ENCODE measurements at regions not wholly inside any gene's neighbourhood (a gene's known extent, or its start where the extent isn't known, plus 50 kb on each side); places are given as distances from the start of the nearest gene placed in this dataset.

GRCh38 chr7:41910940-41911600, 208.2 kb upstream of the INHBA start:
- Mint-ChIP-seq H3K4me1 (ENCODE audit: low read depth) (peaks cover 10% of the 10 kb centered on the region), H3K9me3 (peaks cover 0 to 4% of the 10 kb centered on the region in 2 donors), H3K27ac (no peak overlapping the region), H3K27me3 (ENCODE audit: low read depth) (peaks cover 41% of the 10 kb centered on the region), H3K4me3 (no peak overlapping the region), H3K36me3 (ENCODE audit: insufficient read depth in 2 of 2) (peaks cover 0 to 2% of the 10 kb centered on the region in 2 donors)
- DNase-seq (no peak), ATAC-seq (replicated peaks in 1 of 2) (no peak)

DNA sequence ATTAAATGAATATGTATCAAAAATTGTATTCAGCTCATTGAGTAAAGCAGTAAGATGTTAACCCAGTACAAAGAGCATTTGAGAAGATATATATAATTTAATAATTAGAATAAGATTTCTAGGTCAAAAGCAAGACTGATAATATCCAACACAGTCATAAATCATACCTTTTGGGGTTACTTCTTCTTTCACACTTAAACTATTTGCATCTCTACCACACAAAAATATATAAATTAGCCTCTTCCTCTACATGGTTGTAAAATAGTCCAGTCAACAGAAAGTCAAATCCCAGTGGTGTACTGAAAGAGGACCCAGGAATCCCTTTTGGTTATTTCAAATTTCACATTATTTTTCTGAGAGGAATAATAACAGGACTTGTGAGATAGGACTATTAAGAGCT, 204.6 kb upstream of the INHBA start:
- DNase-seq (no peak), ATAC-seq (replicated peaks in 1 of 2) (no peak)
- Mint-ChIP-seq H3K4me1 (ENCODE audit: low read depth) (peaks cover 10% of the 10 kb centered on the region), H3K27ac (no peak overlapping the region), H3K9me3 (peaks cover 2 to 6% of the 10 kb centered on the region in 2 donors), H3K36me3 (ENCODE audit: insufficient read depth in 2 of 2) (peaks cover 4% of the 10 kb centered on the region in 2 donors), H3K4me3 (no peak overlapping the region), H3K27me3 (ENCODE audit: low read depth) (peaks cover 32% of the 10 kb centered on the region)

DNA sequence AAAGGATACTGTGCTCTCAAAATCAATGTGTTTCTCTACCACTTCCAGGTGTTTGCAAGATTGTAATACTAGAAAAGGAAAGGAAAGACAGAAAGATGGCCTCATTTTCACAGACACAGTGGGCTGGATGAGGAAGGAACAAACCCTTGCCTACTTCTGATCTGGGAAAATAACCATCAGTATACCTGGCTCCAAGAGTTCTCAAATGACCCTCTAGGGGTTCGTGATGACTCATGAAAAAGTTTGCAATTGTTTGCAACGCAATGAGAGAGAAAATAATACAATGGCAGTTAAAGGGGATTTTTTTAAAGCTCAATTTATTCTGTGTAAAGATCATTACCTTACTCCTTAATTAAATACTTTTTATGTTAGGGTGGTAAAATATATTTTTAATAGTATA, 197.6 kb upstream of the INHBA start:
- Mint-ChIP-seq H3K27me3 (ENCODE audit: low read depth) (peaks cover 48% of the 10 kb centered on the region), H3K4me3 (no peak overlapping the region), H3K27ac (no peak overlapping the region), H3K4me1 (ENCODE audit: low read depth) (no peaks in the 10 kb centered on the region), H3K9me3 (peaks cover 2% of the 10 kb centered on the region in 2 donors), H3K36me3 (ENCODE audit: insufficient read depth in 2 of 2) (peaks cover 0 to 4% of the 10 kb centered on the region in 2 donors)
- DNase-seq (no peak), ATAC-seq (replicated peaks in 1 of 2) (no peak)

DNA sequence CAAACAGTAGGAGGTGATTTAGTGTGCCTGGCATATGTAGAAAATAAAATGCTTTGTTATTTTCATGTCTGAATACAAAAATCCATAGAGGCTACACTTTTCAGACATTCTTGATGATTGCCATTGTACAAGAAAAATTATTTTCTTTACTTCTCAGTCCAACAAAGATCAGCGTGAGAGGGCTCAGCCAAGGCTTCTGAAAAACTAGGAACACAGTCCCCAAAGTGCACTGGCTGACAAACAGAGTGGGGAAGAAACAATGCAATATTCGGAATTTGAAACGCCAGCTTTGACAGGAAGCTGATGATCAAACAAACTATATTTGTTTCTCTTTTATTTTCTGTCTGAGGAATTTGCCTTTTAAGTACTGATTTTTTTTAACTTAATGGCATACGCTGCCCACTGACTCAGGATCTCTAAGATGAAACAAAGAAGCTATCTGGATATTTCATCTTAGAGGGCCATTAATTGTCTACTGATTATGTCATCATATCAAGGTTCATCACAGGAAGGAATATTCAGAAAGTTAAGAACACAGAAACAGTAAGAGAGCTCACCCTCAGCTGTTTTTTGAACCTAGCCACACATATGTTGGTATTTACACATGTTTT, 197.0 kb upstream of the INHBA start:
- ATAC-seq (replicated peaks in 1 of 2) (no peak), DNase-seq (no peak)
- peaks cover 0 to 4% of the 10 kb centered on the region in 2 donors for H3K36me3 Mint-ChIP-seq (ENCODE audit: insufficient read depth in 2 of 2)
- H3K27me3 Mint-ChIP-seq (ENCODE audit: low read depth) = peaks cover 48% of the 10 kb centered on the region
- peaks cover 2% of the 10 kb centered on the region in 2 donors for H3K9me3 Mint-ChIP-seq
- H3K4me3 Mint-ChIP-seq = no peak overlapping the region
- no peak overlapping the region for H3K27ac Mint-ChIP-seq
- H3K4me1 Mint-ChIP-seq (ENCODE audit: low read depth) = no peaks in the 10 kb centered on the region

DNA sequence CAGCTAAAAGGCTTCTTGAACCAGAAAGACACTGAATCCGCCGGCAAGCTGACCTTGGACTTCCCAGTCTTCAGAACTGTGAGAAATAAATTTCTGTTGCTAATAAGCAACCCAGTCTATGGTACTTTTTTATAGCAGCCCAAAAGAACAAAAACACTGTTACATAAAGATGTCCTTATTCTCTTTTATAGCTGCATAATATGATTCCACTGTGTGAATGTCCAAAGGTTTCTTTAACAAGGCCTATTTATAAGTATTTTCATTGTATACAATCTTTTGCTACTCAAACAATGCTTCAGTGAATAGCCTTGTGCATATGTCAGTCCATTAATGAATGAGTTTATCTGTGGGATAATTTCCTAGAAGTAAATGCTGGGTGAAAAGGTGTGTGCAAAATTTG, 190.8 kb upstream of the INHBA start:
- ATAC-seq (replicated peaks in 1 of 2) = no peak
- H3K27ac Mint-ChIP-seq = no peak overlapping the region
- H3K36me3 Mint-ChIP-seq (ENCODE audit: insufficient read depth in 2 of 2) = peaks cover 0 to 3% of the 10 kb centered on the region in 2 donors
- peaks cover 0 to 2% of the 10 kb centered on the region in 2 donors for H3K9me3 Mint-ChIP-seq
- H3K4me3 Mint-ChIP-seq = no peak overlapping the region
- H3K4me1 Mint-ChIP-seq (ENCODE audit: low read depth) = peaks cover 21% of the 10 kb centered on the region
- DNase-seq = no peak
- peaks cover 56% of the 10 kb centered on the region for H3K27me3 Mint-ChIP-seq (ENCODE audit: low read depth)

GRCh38 chr7:41892356-41893100, 189.6 kb upstream of the INHBA start:
- peaks cover 0 to 3% of the 10 kb centered on the region in 2 donors for H3K36me3 Mint-ChIP-seq (ENCODE audit: insufficient read depth in 2 of 2)
- peaks cover 0 to 2% of the 10 kb centered on the region in 2 donors for H3K9me3 Mint-ChIP-seq
- ATAC-seq (replicated peaks in 1 of 2) (no peak), DNase-seq (peak in 1 of 2 donors; percentile 6)
- no peak overlapping the region for H3K4me3 Mint-ChIP-seq
- peaks cover 57% of the 10 kb centered on the region for H3K27me3 Mint-ChIP-seq (ENCODE audit: low read depth)
- H3K4me1 Mint-ChIP-seq (ENCODE audit: low read depth) = peaks cover 24% of the 10 kb centered on the region
- no peak overlapping the region for H3K27ac Mint-ChIP-seq

DNA sequence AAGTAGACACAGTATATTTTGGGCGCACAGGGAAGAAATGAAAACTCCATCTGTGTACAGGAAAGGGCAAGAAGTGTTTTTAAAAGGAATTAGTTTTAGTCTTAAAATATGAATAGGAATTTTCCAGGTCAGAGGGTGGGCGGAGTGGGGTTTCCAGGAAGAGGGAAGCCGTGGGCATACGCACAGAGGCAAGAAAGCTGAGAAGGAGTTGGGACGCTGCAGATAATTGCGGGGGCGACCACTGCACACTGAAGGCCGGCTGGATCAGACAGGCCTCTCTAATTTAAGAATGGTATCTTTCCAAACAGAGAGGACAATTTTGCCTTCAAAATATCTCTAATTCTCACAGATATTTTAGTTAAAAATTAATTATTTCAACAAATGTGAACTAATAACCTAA, 189.1 kb upstream of the INHBA start:
- Mint-ChIP-seq H3K9me3 (peaks cover 0 to 2% of the 10 kb centered on the region in 2 donors), H3K4me1 (ENCODE audit: low read depth) (peaks cover 24% of the 10 kb centered on the region), H3K4me3 (no peak overlapping the region), H3K27me3 (ENCODE audit: low read depth) (peaks cover 57% of the 10 kb centered on the region), H3K27ac (no peak overlapping the region), H3K36me3 (ENCODE audit: insufficient read depth in 2 of 2) (peaks cover 0 to 3% of the 10 kb centered on the region in 2 donors)
- DNase-seq (no peak), ATAC-seq (replicated peaks in 1 of 2) (no peak)

- ATAC-seq (replicated peaks in 1 of 2) (no peak), DNase-seq (no peak)
- peaks cover 0 to 3% of the 10 kb centered on the region in 2 donors for H3K36me3 Mint-ChIP-seq (ENCODE audit: insufficient read depth in 2 of 2)
- peaks cover 0 to 2% of the 10 kb centered on the region in 2 donors for H3K9me3 Mint-ChIP-seq
- H3K4me1 Mint-ChIP-seq (ENCODE audit: low read depth) = peaks cover 31% of the 10 kb centered on the region
- H3K27me3 Mint-ChIP-seq (ENCODE audit: low read depth) = peaks cover 48% of the 10 kb centered on the region
- H3K27ac Mint-ChIP-seq = no peak overlapping the region
- H3K4me3 Mint-ChIP-seq = no peak overlapping the region
These were observed 187.9 kb upstream of the INHBA start for GRCh38 chr7:41890631-41891274.

DNA sequence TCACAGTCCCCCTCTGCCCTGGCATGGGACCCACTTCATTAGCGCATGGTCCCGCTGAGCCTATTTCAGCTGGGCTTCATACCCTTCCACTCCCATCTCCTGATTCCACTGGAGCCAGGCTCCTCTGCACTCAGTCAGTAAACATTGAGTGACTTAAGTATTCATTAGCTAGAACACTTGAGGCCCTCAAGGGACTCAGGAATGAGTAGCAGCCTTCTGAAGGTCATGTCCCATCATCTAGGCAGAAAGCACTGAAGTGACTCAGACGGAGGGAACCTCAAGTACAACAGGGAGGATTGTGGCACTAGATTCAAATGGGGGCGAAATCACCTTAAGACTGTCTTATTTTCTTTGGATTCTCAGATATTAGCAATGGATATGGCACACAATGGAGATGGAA, 186.6 kb upstream of the INHBA start:
- ATAC-seq (replicated peaks in 1 of 2) (peak; percentile 50 to 65), DNase-seq (no peak)
- Mint-ChIP-seq H3K9me3 (peaks cover 2% of the 10 kb centered on the region in 2 donors), H3K4me1 (ENCODE audit: low read depth) (peaks cover 43% of the 10 kb centered on the region), H3K27ac (no peak overlapping the region), H3K4me3 (peak overlapping the region in 1 of 2 donors; percentile 23), H3K27me3 (ENCODE audit: low read depth) (peaks cover 54% of the 10 kb centered on the region), H3K36me3 (ENCODE audit: insufficient read depth in 2 of 2) (peaks cover 0 to 3% of the 10 kb centered on the region in 2 donors)

DNA sequence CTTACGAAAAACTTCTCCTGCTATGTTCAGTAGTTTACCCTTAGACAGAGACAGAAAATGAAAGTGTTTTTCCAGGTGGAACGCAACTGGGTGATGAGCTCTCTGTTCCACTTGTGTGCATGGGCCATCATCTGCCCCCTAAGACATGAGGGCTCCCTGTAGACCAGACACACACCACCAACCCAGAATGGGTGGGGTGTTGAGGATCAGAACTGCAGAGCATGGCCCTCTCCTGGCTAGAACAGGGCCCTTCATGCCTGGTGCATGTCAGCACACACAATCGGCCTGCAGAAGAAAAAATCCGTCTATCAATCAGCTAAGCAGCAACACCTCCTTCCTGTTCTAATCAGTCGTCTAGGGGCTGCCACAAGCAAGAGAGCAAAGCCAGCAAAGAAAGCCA, 186.2 kb upstream of the INHBA start:
- DNase-seq (no peak), ATAC-seq (replicated peaks in 1 of 2) (peak in 1 of 2 donors; percentile 25)
- no peak overlapping the region for H3K27ac Mint-ChIP-seq
- peaks cover 2% of the 10 kb centered on the region in 2 donors for H3K9me3 Mint-ChIP-seq
- peaks cover 0 to 3% of the 10 kb centered on the region in 2 donors for H3K36me3 Mint-ChIP-seq (ENCODE audit: insufficient read depth in 2 of 2)
- H3K4me3 Mint-ChIP-seq = no peak overlapping the region
- H3K4me1 Mint-ChIP-seq (ENCODE audit: low read depth) = peaks cover 45% of the 10 kb centered on the region
- H3K27me3 Mint-ChIP-seq (ENCODE audit: low read depth) = peaks cover 54% of the 10 kb centered on the region

GRCh38 chr7:41887416-41887815, 184.5 kb upstream of the INHBA start:
- Mint-ChIP-seq H3K9me3 (peaks cover 2 to 5% of the 10 kb centered on the region in 2 donors), H3K27me3 (ENCODE audit: low read depth) (peaks cover 54% of the 10 kb centered on the region), H3K27ac (no peak overlapping the region), H3K36me3 (ENCODE audit: insufficient read depth in 2 of 2) (peaks cover 2 to 10% of the 10 kb centered on the region in 2 donors), H3K4me1 (ENCODE audit: low read depth) (peaks cover 60% of the 10 kb centered on the region), H3K4me3 (no peak overlapping the region)
- DNase-seq (no peak), ATAC-seq (replicated peaks in 1 of 2) (no peak)

DNA sequence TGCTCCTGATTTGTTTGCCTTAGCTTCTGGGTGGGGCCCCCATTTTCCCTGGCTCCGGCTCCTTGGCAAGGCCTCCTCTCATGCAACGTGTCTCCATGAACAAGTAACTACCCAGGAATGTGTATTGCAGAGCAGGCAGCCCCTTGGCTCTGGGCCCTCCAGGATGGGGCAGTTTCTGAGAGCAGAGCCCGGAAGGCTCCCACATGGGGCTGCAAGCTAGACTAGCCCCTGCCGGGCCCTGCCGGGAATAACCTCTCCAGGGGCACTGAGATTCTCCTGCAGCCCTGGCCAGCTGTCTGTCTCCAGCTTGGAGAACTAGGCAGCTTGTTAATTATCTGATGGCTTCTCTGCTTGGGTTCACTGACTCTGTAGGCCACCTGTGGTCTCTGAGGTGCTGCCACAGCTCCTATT, 184.0 kb upstream of the INHBA start:
- Mint-ChIP-seq H3K27me3 (ENCODE audit: low read depth) (peaks cover 54% of the 10 kb centered on the region), H3K36me3 (ENCODE audit: insufficient read depth in 2 of 2) (peaks cover 5 to 13% of the 10 kb centered on the region in 2 donors), H3K9me3 (peaks cover 5 to 8% of the 10 kb centered on the region in 2 donors), H3K4me3 (no peak overlapping the region), H3K27ac (no peak overlapping the region), H3K4me1 (ENCODE audit: low read depth) (peaks cover 65% of the 10 kb centered on the region)
- ATAC-seq (replicated peaks in 1 of 2) (no peak), DNase-seq (no peak)

Data from activated T-cell treated with anti-CD3 and anti-CD28 coated beads, Interleukin-2, amount 50 U/mL, for 72 hours (primary cell).